NCI-H1105 (cell line): ENCODE measurements at regions not wholly inside any gene's neighbourhood (a gene's known extent, or its start where the extent isn't known, plus 50 kb on each side); places are given as distances from the start of the nearest gene placed in this dataset.
"Not testable (repeated sequence)": the region's sequence is repeated elsewhere in the genome, so short reads cannot be mapped to it uniquely, and the experiment has no call there.

Experiments
- DNase-seq: peaks from one replicate; lab custom pipeline; 2025; lab: John Stamatoyannopoulos, UW

- no peak for DNase-seq
Measured at GRCh38 chr11:109480251-109480650, 58.3 kb downstream of the C11orf87 start.

- DNase-seq, result peak; percentile 90
Measured at GRCh38 chr11:109486129-109486528, 64.1 kb downstream of the C11orf87 start.

- no peak for DNase-seq
Measured at GRCh38 chr11:109490953-109491635, 69.1 kb downstream of the C11orf87 start.

- no peak for DNase-seq
Measured at GRCh38 chr11:109506115-109506514, 84.1 kb downstream of the C11orf87 start.

GRCh38 chr11:109507331-109507730 lies 85.3 kb downstream of the C11orf87 start:
- DNase-seq, result no peak

GRCh38 chr11:109507836-109508561 lies 86.0 kb downstream of the C11orf87 start:
- DNase-seq, result no peak

- DNase-seq, result no peak
Measured at GRCh38 chr11:109508943-109509342, 87.0 kb downstream of the C11orf87 start.

GRCh38 chr11:109510316-109510715 lies 88.3 kb downstream of the C11orf87 start:
- DNase-seq, result no peak

- DNase-seq, result no peak
Measured at GRCh38 chr11:109511598-109511997, 89.6 kb downstream of the C11orf87 start.

GRCh38 chr11:109512249-109512648 lies 90.3 kb downstream of the C11orf87 start:
- no peak for DNase-seq

GRCh38 chr11:109512680-109513079 lies 90.7 kb downstream of the C11orf87 start:
- no peak for DNase-seq

- DNase-seq, result no peak
Measured at GRCh38 chr11:109514313-109515018, 92.5 kb downstream of the C11orf87 start.

- no peak for DNase-seq
Measured at GRCh38 chr11:109519253-109519652, 97.3 kb downstream of the C11orf87 start.

- no peak for DNase-seq
Measured at GRCh38 chr11:109521571-109522086, 99.6 kb downstream of the C11orf87 start.

- no peak for DNase-seq
Measured at GRCh38 chr11:109522116-109522755, 100.2 kb downstream of the C11orf87 start.

GRCh38 chr11:109525636-109526035 lies 103.6 kb downstream of the C11orf87 start:
- DNase-seq, result not testable (repeated sequence)

- DNase-seq, result no peak
Measured at GRCh38 chr11:109526061-109526460, 104.1 kb downstream of the C11orf87 start.

- no peak for DNase-seq
Measured at GRCh38 chr11:109526931-109527330, 104.9 kb downstream of the C11orf87 start.

- no peak for DNase-seq
Measured at GRCh38 chr11:109527496-109527895, 105.5 kb downstream of the C11orf87 start.

- no peak for DNase-seq
Measured at GRCh38 chr11:109547356-109548027, 125.5 kb downstream of the C11orf87 start.

GRCh38 chr11:109552376-109552775 lies 130.4 kb downstream of the C11orf87 start:
- DNase-seq, result no peak

GRCh38 chr11:109553284-109553683 lies 131.3 kb downstream of the C11orf87 start:
- DNase-seq, result no peak
